HFFc6 (cell line): ENCODE measurements at regions not wholly inside any gene's neighbourhood (a gene's known extent, or its start where the extent isn't known, plus 50 kb on each side); places are given as distances from the start of the nearest gene placed in this dataset.

ENCODE experiments used
- DNase-seq: peaks from one replicate; pipeline ENCODE4 v3.0.0-alpha.2; 2018
- H3K27ac Mint-ChIP-seq: 2 replicates; pipeline ENCODE4 v1.8.0; 2020; ENCODE audit warnings: mild to moderate bottlenecking, mixed read lengths
- H3K27me3 Mint-ChIP-seq: 2 replicates; pipeline ENCODE4 v1.8.0; 2021; ENCODE audit warnings: mild to moderate bottlenecking, moderate library complexity, mixed read lengths; ENCODE audit not compliant: insufficient read depth
- H3K36me3 Mint-ChIP-seq: 2 replicates; pipeline ENCODE4 v1.8.0; 2021; ENCODE audit warnings: low read depth, mixed read lengths
- H3K4me1 Mint-ChIP-seq: 2 replicates; pipeline ENCODE4 v1.8.0; 2020; ENCODE audit warnings: low read depth, mixed read lengths
- H3K4me3 Mint-ChIP-seq: 2 replicates; pipeline ENCODE4 v1.8.0; 2020; ENCODE audit warnings: mild to moderate bottlenecking, moderate library complexity, mixed read lengths
- H3K9me3 Mint-ChIP-seq: 2 replicates; pipeline ENCODE4 v1.8.0; 2020; ENCODE audit warnings: mild to moderate bottlenecking, mixed read lengths
- TF ChIP-seq, protein P1 (sequence below): fragments of 200-600 bp; sonication (generic); IDR thresholded peaks from 2 replicates; pipeline ENCODE4 v1.5.0; 2021; ENCODE audit warnings: antibody characterized with exemption, mild to moderate bottlenecking

DNA sequence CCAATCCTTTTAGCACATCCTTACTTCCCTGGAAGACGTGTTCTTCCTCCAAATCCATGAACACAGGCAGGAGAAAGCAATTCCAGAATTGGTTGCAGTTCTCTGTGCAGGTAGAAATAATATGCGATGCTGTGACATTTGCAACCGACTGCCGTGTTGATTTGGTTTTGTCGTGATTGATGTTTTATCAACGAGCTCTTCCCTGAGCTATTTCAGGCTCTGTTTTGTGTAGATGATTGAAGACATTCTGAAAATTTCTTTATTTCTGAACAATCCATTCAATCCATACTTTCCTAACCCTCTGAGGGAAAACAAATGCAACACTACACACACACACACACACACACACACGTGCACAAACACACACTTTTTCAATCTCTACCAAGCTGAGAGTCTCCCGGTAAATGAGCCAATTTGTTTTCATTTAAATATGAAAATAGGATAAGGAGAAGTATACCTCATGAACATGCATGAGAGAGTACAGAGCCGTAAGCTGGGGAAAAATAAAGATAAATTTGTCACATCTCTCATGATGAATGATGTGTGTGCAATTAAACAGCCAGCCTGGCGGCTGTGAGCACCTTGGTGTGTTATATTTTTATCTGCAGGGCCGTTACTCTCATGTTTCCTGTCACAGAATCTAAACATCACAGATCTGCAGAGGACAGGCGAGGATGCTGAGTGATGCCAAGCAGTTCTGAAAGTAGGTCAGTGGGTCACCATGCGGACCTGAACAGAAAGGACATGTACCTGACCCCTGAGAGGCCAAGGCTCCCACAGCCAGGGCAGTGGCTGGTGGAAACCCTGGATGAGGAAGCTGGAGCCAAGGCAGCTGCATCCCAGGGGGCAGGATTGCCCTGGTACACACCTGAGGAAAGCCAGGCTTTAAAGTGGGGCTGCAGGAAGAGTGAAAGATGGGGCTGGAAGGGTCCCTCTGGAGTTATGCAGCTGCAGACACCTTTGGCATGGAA lies 64.8 kb downstream of the PDCL3 start:
- TF ChIP-seq, protein P1, sequence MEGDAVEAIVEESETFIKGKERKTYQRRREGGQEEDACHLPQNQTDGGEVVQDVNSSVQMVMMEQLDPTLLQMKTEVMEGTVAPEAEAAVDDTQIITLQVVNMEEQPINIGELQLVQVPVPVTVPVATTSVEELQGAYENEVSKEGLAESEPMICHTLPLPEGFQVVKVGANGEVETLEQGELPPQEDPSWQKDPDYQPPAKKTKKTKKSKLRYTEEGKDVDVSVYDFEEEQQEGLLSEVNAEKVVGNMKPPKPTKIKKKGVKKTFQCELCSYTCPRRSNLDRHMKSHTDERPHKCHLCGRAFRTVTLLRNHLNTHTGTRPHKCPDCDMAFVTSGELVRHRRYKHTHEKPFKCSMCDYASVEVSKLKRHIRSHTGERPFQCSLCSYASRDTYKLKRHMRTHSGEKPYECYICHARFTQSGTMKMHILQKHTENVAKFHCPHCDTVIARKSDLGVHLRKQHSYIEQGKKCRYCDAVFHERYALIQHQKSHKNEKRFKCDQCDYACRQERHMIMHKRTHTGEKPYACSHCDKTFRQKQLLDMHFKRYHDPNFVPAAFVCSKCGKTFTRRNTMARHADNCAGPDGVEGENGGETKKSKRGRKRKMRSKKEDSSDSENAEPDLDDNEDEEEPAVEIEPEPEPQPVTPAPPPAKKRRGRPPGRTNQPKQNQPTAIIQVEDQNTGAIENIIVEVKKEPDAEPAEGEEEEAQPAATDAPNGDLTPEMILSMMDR = no peak
- Mint-ChIP-seq H3K36me3 (no peaks in the 10 kb centered on the region), H3K27me3 (peaks cover 50% of the 10 kb centered on the region), H3K4me3 (no peak overlapping the region), H3K4me1 (no peaks in the 10 kb centered on the region), H3K9me3 (no peaks in the 10 kb centered on the region), H3K27ac (no peak overlapping the region)
- DNase-seq = no peak

- Mint-ChIP-seq H3K9me3 (no peaks in the 10 kb centered on the region), H3K27ac (no peak overlapping the region), H3K27me3 (peaks cover 50% of the 10 kb centered on the region), H3K4me1 (no peaks in the 10 kb centered on the region), H3K36me3 (no peaks in the 10 kb centered on the region), H3K4me3 (no peak overlapping the region)
- TF ChIP-seq, protein P1 = no peak
- DNase-seq = no peak
Measured at GRCh38 chr2:100628506-100628905, 65.7 kb downstream of the PDCL3 start.

- peaks cover 50% of the 10 kb centered on the region for H3K27me3 Mint-ChIP-seq
- no peak overlapping the region for H3K27ac Mint-ChIP-seq
- TF ChIP-seq, protein P1 = no peak
- no peak overlapping the region for H3K4me3 Mint-ChIP-seq
- no peak for DNase-seq
- no peaks in the 10 kb centered on the region for H3K36me3 Mint-ChIP-seq
- no peaks in the 10 kb centered on the region for H3K4me1 Mint-ChIP-seq
- H3K9me3 Mint-ChIP-seq = no peaks in the 10 kb centered on the region
Measured at GRCh38 chr2:100629309-100629708, 66.5 kb downstream of the PDCL3 start.

DNA sequence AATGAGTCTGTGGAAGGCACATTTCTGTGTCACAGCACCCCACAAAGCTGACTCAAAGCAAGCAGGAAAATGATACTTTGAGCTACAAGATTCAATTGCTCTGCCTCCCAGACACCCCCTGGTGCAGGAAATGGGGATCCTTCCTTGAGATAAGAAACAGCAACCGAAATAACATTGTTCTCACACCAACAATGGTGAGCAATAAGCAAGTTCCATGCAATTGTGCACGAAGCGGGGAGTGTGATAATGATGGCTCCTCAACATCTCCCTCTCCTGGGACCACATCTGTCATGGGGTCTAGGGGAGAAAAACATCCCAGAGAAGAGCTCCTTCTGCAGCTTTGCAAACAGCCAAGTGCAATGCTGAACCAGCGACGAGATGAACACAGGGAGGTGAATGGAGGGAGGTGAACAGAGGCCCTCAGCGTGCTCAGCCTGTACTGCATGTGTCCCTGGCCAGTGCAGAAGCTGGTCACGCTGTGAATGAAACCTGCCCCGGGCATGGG lies 67.7 kb downstream of the PDCL3 start:
- TF ChIP-seq, protein P1 = no peak
- H3K4me1 Mint-ChIP-seq = no peaks in the 10 kb centered on the region

DNA sequence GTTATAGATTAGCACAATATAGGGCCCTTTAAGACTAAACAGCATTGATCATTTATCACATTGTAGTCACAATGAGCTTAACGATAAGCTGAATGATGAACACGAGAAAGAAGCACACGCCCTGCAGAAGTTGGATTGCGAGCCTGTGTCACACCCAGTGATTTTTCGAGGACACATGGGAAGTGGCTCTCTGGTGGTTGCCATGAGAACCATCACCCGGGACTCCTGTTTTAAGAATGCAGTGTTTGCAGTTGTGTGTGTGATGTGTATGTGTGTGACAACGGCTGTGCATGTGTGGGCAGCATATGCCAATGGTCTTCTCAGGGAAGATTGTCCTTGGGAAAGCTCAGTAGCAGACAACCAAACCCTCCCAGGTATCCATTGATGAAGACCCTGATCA lies 69.2 kb downstream of the PDCL3 start:
- no peaks in the 10 kb centered on the region for H3K9me3 Mint-ChIP-seq
- no peaks in the 10 kb centered on the region for H3K4me1 Mint-ChIP-seq
- no peak for DNase-seq

More for the DNA sequence above, 67.7 kb downstream of the PDCL3 start:
- Mint-ChIP-seq H3K4me3 (no peak overlapping the region), H3K27ac (no peak overlapping the region), H3K36me3 (no peaks in the 10 kb centered on the region), H3K9me3 (no peaks in the 10 kb centered on the region), H3K27me3 (peaks cover 41% of the 10 kb centered on the region)
- DNase-seq = no peak

More for the DNA sequence above, 69.2 kb downstream of the PDCL3 start:
- Mint-ChIP-seq H3K36me3 (no peaks in the 10 kb centered on the region), H3K4me3 (no peak overlapping the region), H3K27ac (no peak overlapping the region), H3K27me3 (peaks cover 33% of the 10 kb centered on the region)
- TF ChIP-seq, protein P1 = no peak
